HG03064 (cell line): ENCODE measurements at regions not wholly inside any gene's neighbourhood (a gene's known extent, or its start where the extent isn't known, plus 50 kb on each side); places are given as distances from the start of the nearest gene placed in this dataset.
"Not testable (repeated sequence)": the region's sequence is repeated elsewhere in the genome, so short reads cannot be mapped to it uniquely, and the experiment has no call there.

Experiments
- ATAC-seq: cut with Tn5 transposase; IDR thresholded peaks from one replicate; pipeline ENCODE4 v1.9.1; 2021; ENCODE audit warnings: low read depth; ENCODE audit not compliant: unreplicated experiment

GRCh38 chr2:192718340-192718739 is 523.6 kb upstream of the TMEFF2 start:
- ATAC-seq: no peak

GRCh38 chr2:192700934-192701333 is 506.2 kb upstream of the TMEFF2 start:
- no peak for ATAC-seq

- no peak for ATAC-seq
These were observed 503.1 kb upstream of the TMEFF2 start for GRCh38 chr2:192697880-192698279.

- no peak for ATAC-seq
These were observed 502.1 kb upstream of the TMEFF2 start for GRCh38 chr2:192696857-192697256.

GRCh38 chr2:192687015-192687414 is 492.3 kb upstream of the TMEFF2 start:
- no peak for ATAC-seq

- not testable (repeated sequence) for ATAC-seq
These were observed 487.8 kb upstream of the TMEFF2 start for GRCh38 chr2:192682511-192682910.

GRCh38 chr2:192675681-192676080 is 480.9 kb upstream of the TMEFF2 start:
- no peak for ATAC-seq

- no peak for ATAC-seq
These were observed 474.9 kb upstream of the TMEFF2 start for GRCh38 chr2:192669505-192670091.

GRCh38 chr2:192660555-192660954 is 465.8 kb upstream of the TMEFF2 start:
- not testable (repeated sequence) for ATAC-seq

GRCh38 chr2:192657362-192657761 is 462.6 kb upstream of the TMEFF2 start:
- ATAC-seq: no peak

GRCh38 chr2:192655916-192656315 is 461.2 kb upstream of the TMEFF2 start:
- no peak for ATAC-seq

GRCh38 chr2:192645811-192646598 is 451.3 kb upstream of the TMEFF2 start:
- no peak for ATAC-seq

- no peak for ATAC-seq
These were observed 439.8 kb upstream of the TMEFF2 start for GRCh38 chr2:192634557-192634956.

- no peak for ATAC-seq
These were observed 433.3 kb upstream of the TMEFF2 start for GRCh38 chr2:192628017-192628416.

GRCh38 chr2:192615105-192615504 is 420.4 kb upstream of the TMEFF2 start:
- ATAC-seq: no peak

- no peak for ATAC-seq
These were observed 409.6 kb upstream of the TMEFF2 start for GRCh38 chr2:192604295-192604694.

- not testable (repeated sequence) for ATAC-seq
These were observed 403.9 kb upstream of the TMEFF2 start for GRCh38 chr2:192598649-192599048.

GRCh38 chr2:192593561-192593960 is 398.8 kb upstream of the TMEFF2 start:
- ATAC-seq: no peak

- ATAC-seq: no peak
These were observed 396.9 kb upstream of the TMEFF2 start for GRCh38 chr2:192591617-192592016.

GRCh38 chr2:192585418-192585817 is 390.7 kb upstream of the TMEFF2 start:
- no peak for ATAC-seq

- no peak for ATAC-seq
These were observed 390.2 kb upstream of the TMEFF2 start for GRCh38 chr2:192584976-192585375.
